ENCODE measurements at regions not wholly inside any gene's neighbourhood (a gene's known extent, or its start where the extent isn't known, plus 50 kb on each side); places are given as distances from the start of the nearest gene placed in this dataset.

DNA sequence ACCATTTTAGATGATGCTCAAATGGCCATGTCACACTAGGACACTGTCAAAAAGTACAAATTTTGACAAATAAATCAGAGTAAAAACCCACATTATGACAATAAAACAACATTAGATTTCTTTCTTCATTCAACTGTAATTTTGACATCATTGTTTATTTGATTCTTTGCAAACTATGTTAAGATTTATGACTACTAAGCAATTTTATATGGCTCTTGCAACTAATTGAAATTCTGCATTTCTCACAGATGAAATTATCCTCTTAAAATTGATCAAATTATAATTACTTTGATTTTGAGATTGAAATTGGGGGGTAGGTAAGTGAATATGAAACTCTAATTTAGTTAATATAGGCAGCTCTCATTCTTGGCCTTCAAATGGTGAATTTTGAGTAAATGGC is 59.8 kb downstream of the ATOH1 start:
- Histone ChIP-seq H3K27ac (no peak overlapping the region), H3K36me3 (no peaks in the 10 kb centered on the region), H3K27me3 (ENCODE audit: insufficient read depth, low read depth, severe bottlenecking) (no peaks in the 10 kb centered on the region), H3K9me3 (ENCODE audit: severe bottlenecking) (no peaks in the 10 kb centered on the region), H3K4me3 (ENCODE audit: low read depth, low read length) (no peak overlapping the region)
- TF ChIP-seq, protein P1, sequence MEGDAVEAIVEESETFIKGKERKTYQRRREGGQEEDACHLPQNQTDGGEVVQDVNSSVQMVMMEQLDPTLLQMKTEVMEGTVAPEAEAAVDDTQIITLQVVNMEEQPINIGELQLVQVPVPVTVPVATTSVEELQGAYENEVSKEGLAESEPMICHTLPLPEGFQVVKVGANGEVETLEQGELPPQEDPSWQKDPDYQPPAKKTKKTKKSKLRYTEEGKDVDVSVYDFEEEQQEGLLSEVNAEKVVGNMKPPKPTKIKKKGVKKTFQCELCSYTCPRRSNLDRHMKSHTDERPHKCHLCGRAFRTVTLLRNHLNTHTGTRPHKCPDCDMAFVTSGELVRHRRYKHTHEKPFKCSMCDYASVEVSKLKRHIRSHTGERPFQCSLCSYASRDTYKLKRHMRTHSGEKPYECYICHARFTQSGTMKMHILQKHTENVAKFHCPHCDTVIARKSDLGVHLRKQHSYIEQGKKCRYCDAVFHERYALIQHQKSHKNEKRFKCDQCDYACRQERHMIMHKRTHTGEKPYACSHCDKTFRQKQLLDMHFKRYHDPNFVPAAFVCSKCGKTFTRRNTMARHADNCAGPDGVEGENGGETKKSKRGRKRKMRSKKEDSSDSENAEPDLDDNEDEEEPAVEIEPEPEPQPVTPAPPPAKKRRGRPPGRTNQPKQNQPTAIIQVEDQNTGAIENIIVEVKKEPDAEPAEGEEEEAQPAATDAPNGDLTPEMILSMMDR (IDR thresholded peaks at IDR 0.05; ENCODE audit: low read depth, low read length) = no peak
- no peak for DNase-seq

DNA sequence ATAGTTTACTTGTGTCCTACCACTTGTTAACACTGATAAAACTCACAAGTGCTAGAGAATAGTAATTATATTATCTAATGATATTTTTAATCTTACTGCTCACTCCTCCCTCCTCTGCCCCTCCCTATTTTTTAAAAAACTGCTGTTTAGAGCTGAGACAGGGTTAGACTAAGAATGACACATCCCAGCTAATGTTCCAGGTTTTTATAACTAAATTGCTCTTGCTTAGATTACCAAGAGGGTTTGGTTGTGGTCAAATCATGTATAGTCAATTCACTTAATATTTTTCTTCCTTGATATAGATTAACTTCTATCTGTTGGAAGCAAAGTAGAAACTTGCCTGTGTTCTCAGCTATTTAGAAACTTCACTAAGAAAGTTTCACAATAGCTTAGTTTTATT is 60.2 kb downstream of the ATOH1 start:
- no peaks in the 10 kb centered on the region for H3K27me3 ChIP-seq (ENCODE audit: insufficient read depth, low read depth, severe bottlenecking)
- TF ChIP-seq, protein P1 (IDR thresholded peaks at IDR 0.05; ENCODE audit: low read depth, low read length) = no peak
- no peak overlapping the region for H3K4me3 ChIP-seq (ENCODE audit: low read depth, low read length)
- no peaks in the 10 kb centered on the region for H3K36me3 ChIP-seq
- H3K9me3 ChIP-seq (ENCODE audit: severe bottlenecking) = no peaks in the 10 kb centered on the region
- H3K27ac ChIP-seq = no peak overlapping the region
- no peak for DNase-seq

DNA sequence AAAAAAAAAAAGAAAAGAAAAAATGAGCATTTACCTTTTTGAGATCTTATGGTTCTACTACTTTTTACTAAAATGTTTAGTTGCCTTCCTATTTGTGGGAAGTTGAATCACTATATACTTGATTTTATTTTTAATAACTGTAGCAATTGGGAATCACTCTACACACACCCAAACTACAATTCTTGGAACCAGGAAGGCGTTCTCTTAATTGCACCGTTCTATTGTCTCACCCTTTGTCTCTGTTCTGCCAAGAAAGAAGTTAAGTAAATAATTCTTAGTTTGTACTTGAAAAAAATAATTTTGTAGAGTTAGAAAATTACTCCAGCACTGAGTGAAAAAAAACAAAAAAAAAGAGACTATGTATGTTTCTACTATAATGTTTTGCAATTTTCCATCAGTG is 62.7 kb downstream of the ATOH1 start:
- H3K27me3 ChIP-seq (ENCODE audit: insufficient read depth, low read depth, severe bottlenecking) = no peaks in the 10 kb centered on the region
- DNase-seq = no peak
- H3K4me3 ChIP-seq (ENCODE audit: low read depth, low read length) = no peak overlapping the region
- TF ChIP-seq, protein P1 (IDR thresholded peaks at IDR 0.05; ENCODE audit: low read depth, low read length) = no peak
- H3K9me3 ChIP-seq (ENCODE audit: severe bottlenecking) = no peaks in the 10 kb centered on the region
- no peaks in the 10 kb centered on the region for H3K36me3 ChIP-seq
- H3K27ac ChIP-seq = no peak overlapping the region

DNA sequence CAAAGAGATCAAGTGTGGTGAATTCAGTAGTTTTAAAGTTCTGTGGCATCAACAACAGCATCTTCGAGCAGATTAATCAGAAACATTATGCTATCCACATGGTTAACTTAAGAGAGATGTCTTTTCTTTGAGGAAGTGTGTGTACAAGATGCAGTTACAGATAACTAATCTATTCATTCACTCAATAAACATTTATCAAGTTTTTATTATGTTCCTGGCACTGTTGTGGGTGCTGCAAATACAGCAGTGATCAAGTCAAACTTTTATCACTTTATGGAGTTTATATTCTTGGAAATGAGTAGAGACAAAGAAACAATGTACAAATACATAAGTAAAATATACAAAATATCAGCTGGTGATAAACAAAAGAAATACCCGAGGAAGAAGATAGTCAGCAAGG is 66.4 kb downstream of the ATOH1 start:
- Histone ChIP-seq H3K27me3 (ENCODE audit: insufficient read depth, low read depth, severe bottlenecking) (no peaks in the 10 kb centered on the region), H3K9me3 (ENCODE audit: severe bottlenecking) (no peaks in the 10 kb centered on the region), H3K36me3 (no peaks in the 10 kb centered on the region), H3K4me3 (ENCODE audit: low read depth, low read length) (no peak overlapping the region), H3K27ac (no peak overlapping the region)
- DNase-seq = no peak
- TF ChIP-seq, protein P1 (IDR thresholded peaks at IDR 0.05; ENCODE audit: low read depth, low read length) = no peak

DNA sequence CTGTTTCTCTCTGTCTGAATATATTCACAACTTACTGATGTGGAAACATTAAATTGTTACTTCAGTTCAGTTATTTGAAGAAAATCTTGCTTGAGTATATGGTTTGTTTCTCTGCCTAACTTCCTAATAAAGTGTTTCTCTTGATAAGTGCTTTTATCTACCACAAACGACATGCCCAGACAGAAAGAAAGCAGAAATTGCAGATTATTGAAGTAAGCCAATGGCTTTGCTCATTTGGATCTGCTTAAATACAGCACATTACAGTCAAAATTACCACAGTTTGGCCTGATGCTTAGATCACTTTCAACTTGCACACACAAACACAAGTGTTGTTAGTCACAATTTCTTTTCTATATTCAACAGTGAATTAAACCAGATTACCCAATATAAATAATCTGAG is 68.0 kb downstream of the ATOH1 start:
- no peak overlapping the region for H3K4me3 ChIP-seq (ENCODE audit: low read depth, low read length)
- H3K27ac ChIP-seq = no peak overlapping the region
- H3K27me3 ChIP-seq (ENCODE audit: insufficient read depth, low read depth, severe bottlenecking) = no peaks in the 10 kb centered on the region
- no peaks in the 10 kb centered on the region for H3K36me3 ChIP-seq
- TF ChIP-seq, protein P1 (IDR thresholded peaks at IDR 0.05; ENCODE audit: low read depth, low read length) = no peak
- no peaks in the 10 kb centered on the region for H3K9me3 ChIP-seq (ENCODE audit: severe bottlenecking)
- no peak for DNase-seq

DNA sequence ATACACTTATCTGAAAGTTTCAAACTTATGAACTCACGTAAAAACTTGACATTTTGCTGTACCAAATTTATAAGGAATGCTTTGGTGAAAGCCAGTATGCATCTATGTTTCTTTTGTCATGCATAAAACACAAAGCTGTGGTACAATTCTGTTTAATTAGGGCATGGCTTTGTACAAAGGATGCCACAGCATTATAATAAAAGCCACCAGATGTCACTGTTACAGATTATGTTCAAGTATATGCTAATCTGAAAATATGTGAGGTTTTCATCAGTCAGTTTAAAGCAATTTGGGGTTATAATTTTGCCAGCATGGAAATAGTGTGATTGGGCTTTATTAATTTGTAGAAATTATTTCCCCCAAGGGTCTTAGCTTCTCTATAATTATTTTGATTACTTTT is 69.0 kb downstream of the ATOH1 start:
- Histone ChIP-seq H3K27ac (no peak overlapping the region), H3K9me3 (ENCODE audit: severe bottlenecking) (no peaks in the 10 kb centered on the region), H3K36me3 (no peaks in the 10 kb centered on the region), H3K27me3 (ENCODE audit: insufficient read depth, low read depth, severe bottlenecking) (no peaks in the 10 kb centered on the region), H3K4me3 (ENCODE audit: low read depth, low read length) (no peak overlapping the region)
- TF ChIP-seq, protein P1 (IDR thresholded peaks at IDR 0.05; ENCODE audit: low read depth, low read length) = peak; percentile 28; the same call in 1 of the 2 replicates
- no peak for DNase-seq
